Activated T-cell treated with anti-CD3 and anti-CD28 coated beads, Interleukin-2, amount 50 U/mL, for 4 hours (primary cell): ENCODE measurements at regions not wholly inside any gene's neighbourhood (a gene's known extent, or its start where the extent isn't known, plus 50 kb on each side); places are given as distances from the start of the nearest gene placed in this dataset.

Experiments used
- ATAC-seq, 2 donors: fragments of 200-7000 bp; cut with Tn5 transposase; one replicate each; pipeline ENCODE4 v1.10.0; 2021
- DNase-seq: peaks from one replicate; pipeline ENCODE4 v3.0.0-alpha.2; 2020
- H3K27me3 Mint-ChIP-seq: one replicate; pipeline ENCODE4 v1.8.0; 2021; ENCODE audit warnings: low read depth, mixed read lengths
- H3K36me3 Mint-ChIP-seq: one replicate; pipeline ENCODE4 v1.8.0; 2022; ENCODE audit warnings: mixed read lengths; ENCODE audit not compliant: insufficient read depth
- H3K4me1 Mint-ChIP-seq: one replicate; pipeline ENCODE4 v1.8.0; 2021; ENCODE audit warnings: low read depth, mixed read lengths
- H3K4me3 Mint-ChIP-seq: one replicate; pipeline ENCODE4 v1.8.0; 2021; ENCODE audit warnings: mild to moderate bottlenecking, moderate library complexity, mixed read lengths
- H3K9me3 Mint-ChIP-seq: one replicate; pipeline ENCODE4 v1.8.0; 2021; ENCODE audit warnings: mixed read lengths

GRCh38 chr4:138689187-138689586, 326.4 kb upstream of the NOCT start:
- ATAC-seq (no peak), DNase-seq (no peak)
- Mint-ChIP-seq H3K4me1 (no peaks in the 10 kb centered on the region), H3K27me3 (peaks cover 7% of the 10 kb centered on the region), H3K36me3 (no peaks in the 10 kb centered on the region), H3K4me3 (no peak overlapping the region), H3K9me3 (no peaks in the 10 kb centered on the region)

GRCh38 chr4:138688408-138689085, 327.0 kb upstream of the NOCT start:
- H3K4me1 Mint-ChIP-seq: no peaks in the 10 kb centered on the region
- no peaks in the 10 kb centered on the region for H3K36me3 Mint-ChIP-seq
- peaks cover 7% of the 10 kb centered on the region for H3K27me3 Mint-ChIP-seq
- no peaks in the 10 kb centered on the region for H3K9me3 Mint-ChIP-seq
- DNase-seq (no peak), ATAC-seq (no peak)
- H3K4me3 Mint-ChIP-seq: no peak overlapping the region

- no peaks in the 10 kb centered on the region for H3K9me3 Mint-ChIP-seq
- H3K27me3 Mint-ChIP-seq: peaks cover 19% of the 10 kb centered on the region
- ATAC-seq (no peak), DNase-seq (no peak)
- H3K36me3 Mint-ChIP-seq: no peaks in the 10 kb centered on the region
- H3K4me1 Mint-ChIP-seq: no peaks in the 10 kb centered on the region
- H3K4me3 Mint-ChIP-seq: no peak overlapping the region
Observed at GRCh38 chr4:138686106-138686835, 329.3 kb upstream of the NOCT start.

- H3K27me3 Mint-ChIP-seq: peaks cover 23% of the 10 kb centered on the region
- no peak for DNase-seq
- no peak overlapping the region for H3K4me3 Mint-ChIP-seq
- no peaks in the 10 kb centered on the region for H3K36me3 Mint-ChIP-seq
- no peaks in the 10 kb centered on the region for H3K4me1 Mint-ChIP-seq
- no peaks in the 10 kb centered on the region for H3K9me3 Mint-ChIP-seq
- ATAC-seq: no peak
Observed at GRCh38 chr4:138685316-138685715, 330.3 kb upstream of the NOCT start.

GRCh38 chr4:138680989-138681604, 334.5 kb upstream of the NOCT start:
- ATAC-seq: no peak
- peak; percentile 58 for DNase-seq

GRCh38 chr4:138680256-138680655, 335.3 kb upstream of the NOCT start:
- Mint-ChIP-seq H3K4me3 (no peak overlapping the region), H3K4me1 (no peaks in the 10 kb centered on the region), H3K36me3 (no peaks in the 10 kb centered on the region), H3K27me3 (peaks cover 16% of the 10 kb centered on the region), H3K9me3 (no peaks in the 10 kb centered on the region)
- ATAC-seq: no peak
- DNase-seq: no peak

More at GRCh38 chr4:138680989-138681604, 334.5 kb upstream of the NOCT start:
- Mint-ChIP-seq H3K4me3 (no peak overlapping the region), H3K27me3 (peaks cover 18% of the 10 kb centered on the region), H3K9me3 (no peaks in the 10 kb centered on the region), H3K36me3 (no peaks in the 10 kb centered on the region), H3K4me1 (no peaks in the 10 kb centered on the region)

GRCh38 chr4:138678985-138679746, 336.4 kb upstream of the NOCT start:
- Mint-ChIP-seq H3K4me3 (no peak overlapping the region), H3K27me3 (peaks cover 16% of the 10 kb centered on the region), H3K36me3 (no peaks in the 10 kb centered on the region), H3K9me3 (no peaks in the 10 kb centered on the region), H3K4me1 (no peaks in the 10 kb centered on the region)
- no peak for DNase-seq
- no peak for ATAC-seq

GRCh38 chr4:138677748-138678147, 337.8 kb upstream of the NOCT start:
- ATAC-seq (no peak), DNase-seq (no peak)
- H3K36me3 Mint-ChIP-seq: no peaks in the 10 kb centered on the region
- H3K27me3 Mint-ChIP-seq: peaks cover 13% of the 10 kb centered on the region
- H3K4me3 Mint-ChIP-seq: no peak overlapping the region
- no peaks in the 10 kb centered on the region for H3K9me3 Mint-ChIP-seq
- H3K4me1 Mint-ChIP-seq: no peaks in the 10 kb centered on the region

- Mint-ChIP-seq H3K9me3 (no peaks in the 10 kb centered on the region), H3K27me3 (peaks cover 9% of the 10 kb centered on the region), H3K4me3 (no peak overlapping the region), H3K36me3 (no peaks in the 10 kb centered on the region), H3K4me1 (no peaks in the 10 kb centered on the region)
- ATAC-seq (no peak), DNase-seq (no peak)
Observed at GRCh38 chr4:138677212-138677611, 338.4 kb upstream of the NOCT start.

GRCh38 chr4:138675685-138676084, 339.9 kb upstream of the NOCT start:
- Mint-ChIP-seq H3K9me3 (no peaks in the 10 kb centered on the region), H3K4me3 (no peak overlapping the region), H3K4me1 (no peaks in the 10 kb centered on the region), H3K36me3 (no peaks in the 10 kb centered on the region), H3K27me3 (no peaks in the 10 kb centered on the region)
- no peak for ATAC-seq
- DNase-seq: no peak

GRCh38 chr4:138674209-138674608, 341.4 kb upstream of the NOCT start:
- no peaks in the 10 kb centered on the region for H3K4me1 Mint-ChIP-seq

GRCh38 chr4:138673053-138673452, 342.5 kb upstream of the NOCT start:
- H3K4me1 Mint-ChIP-seq: no peaks in the 10 kb centered on the region
- H3K27me3 Mint-ChIP-seq: no peaks in the 10 kb centered on the region
- DNase-seq: no peak
- ATAC-seq: no peak
- H3K9me3 Mint-ChIP-seq: no peaks in the 10 kb centered on the region
- H3K4me3 Mint-ChIP-seq: no peak overlapping the region
- no peaks in the 10 kb centered on the region for H3K36me3 Mint-ChIP-seq

More at GRCh38 chr4:138674209-138674608, 341.4 kb upstream of the NOCT start:
- no peak overlapping the region for H3K4me3 Mint-ChIP-seq
- H3K27me3 Mint-ChIP-seq: no peaks in the 10 kb centered on the region
- no peak for ATAC-seq
- no peaks in the 10 kb centered on the region for H3K36me3 Mint-ChIP-seq
- DNase-seq: no peak
- H3K9me3 Mint-ChIP-seq: no peaks in the 10 kb centered on the region

- no peaks in the 10 kb centered on the region for H3K4me1 Mint-ChIP-seq
Observed at GRCh38 chr4:138672393-138672976, 343.1 kb upstream of the NOCT start.

GRCh38 chr4:138671606-138672084, 343.9 kb upstream of the NOCT start:
- H3K27me3 Mint-ChIP-seq: peaks cover 3% of the 10 kb centered on the region
- H3K9me3 Mint-ChIP-seq: no peaks in the 10 kb centered on the region
- DNase-seq (no peak), ATAC-seq (no peak)
- no peaks in the 10 kb centered on the region for H3K4me1 Mint-ChIP-seq
- H3K4me3 Mint-ChIP-seq: no peak overlapping the region
- no peaks in the 10 kb centered on the region for H3K36me3 Mint-ChIP-seq

More at GRCh38 chr4:138672393-138672976, 343.1 kb upstream of the NOCT start:
- Mint-ChIP-seq H3K9me3 (no peaks in the 10 kb centered on the region), H3K36me3 (no peaks in the 10 kb centered on the region), H3K27me3 (no peaks in the 10 kb centered on the region), H3K4me3 (no peak overlapping the region)
- DNase-seq: no peak
- no peak for ATAC-seq
